ENCODE measurements at regions not wholly inside any gene's neighbourhood (a gene's known extent, or its start where the extent isn't known, plus 50 kb on each side); places are given as distances from the start of the nearest gene placed in this dataset.

- DNase-seq, result no peak
These were observed 152.6 kb upstream of the KL start for GRCh38 chr13:32863596-32863995.

GRCh38 chr13:32866921-32867320, 149.3 kb upstream of the KL start:
- DNase-seq, result no peak

GRCh38 chr13:32877491-32877890, 138.7 kb upstream of the KL start:
- DNase-seq, result no peak

GRCh38 chr13:32878163-32878562, 138.1 kb upstream of the KL start:
- peak; percentile 52 for DNase-seq

GRCh38 chr13:32880636-32881035, 135.6 kb upstream of the KL start:
- DNase-seq, result no peak

GRCh38 chr13:32881074-32881776, 135.0 kb upstream of the KL start:
- peak; percentile 58 for DNase-seq

- DNase-seq, result no peak
These were observed 134.5 kb upstream of the KL start for GRCh38 chr13:32881777-32882145.

GRCh38 chr13:32882691-32883090, 133.5 kb upstream of the KL start:
- DNase-seq, result no peak

- peak; percentile 22 for DNase-seq
These were observed 132.7 kb upstream of the KL start for GRCh38 chr13:32883474-32883873.

GRCh38 chr13:32887617-32888016, 128.6 kb upstream of the KL start:
- DNase-seq, result no peak

GRCh38 chr13:32889986-32890565, 126.1 kb upstream of the KL start:
- DNase-seq, result peak; percentile 11

- DNase-seq, result no peak
These were observed 123.0 kb upstream of the KL start for GRCh38 chr13:32893176-32893575.

GRCh38 chr13:32894589-32895001, 121.6 kb upstream of the KL start:
- DNase-seq, result peak; percentile 42

- DNase-seq, result no peak
These were observed 120.9 kb upstream of the KL start for GRCh38 chr13:32895296-32895695.

- DNase-seq, result no peak
These were observed 118.9 kb upstream of the KL start for GRCh38 chr13:32897296-32897695.

GRCh38 chr13:32902029-32902780, 114.0 kb upstream of the KL start:
- no peak for DNase-seq

- peak; percentile 33 for DNase-seq
These were observed 113.3 kb upstream of the KL start for GRCh38 chr13:32902874-32903273.

- DNase-seq, result no peak
These were observed 112.5 kb upstream of the KL start for GRCh38 chr13:32903720-32904119.

GRCh38 chr13:32904266-32904665, 112.0 kb upstream of the KL start:
- no peak for DNase-seq

GRCh38 chr13:32905063-32905863, 111.0 kb upstream of the KL start:
- DNase-seq, result peak; percentile 52

GRCh38 chr13:32905864-32906180, 110.4 kb upstream of the KL start:
- DNase-seq, result no peak

GRCh38 chr13:32907211-32907610, 109.0 kb upstream of the KL start:
- no peak for DNase-seq

- no peak for DNase-seq
These were observed 105.7 kb upstream of the KL start for GRCh38 chr13:32910530-32910929.

- DNase-seq, result peak; percentile 56
These were observed 104.7 kb upstream of the KL start for GRCh38 chr13:32911506-32911905.
